ENCODE measurements at regions not wholly inside any gene's neighbourhood (a gene's known extent, or its start where the extent isn't known, plus 50 kb on each side); places are given as distances from the start of the nearest gene placed in this dataset.
"Not testable (repeated sequence)": the region's sequence is repeated elsewhere in the genome, so short reads cannot be mapped to it uniquely, and the experiment has no call there.

- DNase-seq (ENCODE audit: low read depth) = no peak
These were observed 598.9 kb upstream of the GRM7 start for GRCh38 chr3:6262010-6262409.

DNA sequence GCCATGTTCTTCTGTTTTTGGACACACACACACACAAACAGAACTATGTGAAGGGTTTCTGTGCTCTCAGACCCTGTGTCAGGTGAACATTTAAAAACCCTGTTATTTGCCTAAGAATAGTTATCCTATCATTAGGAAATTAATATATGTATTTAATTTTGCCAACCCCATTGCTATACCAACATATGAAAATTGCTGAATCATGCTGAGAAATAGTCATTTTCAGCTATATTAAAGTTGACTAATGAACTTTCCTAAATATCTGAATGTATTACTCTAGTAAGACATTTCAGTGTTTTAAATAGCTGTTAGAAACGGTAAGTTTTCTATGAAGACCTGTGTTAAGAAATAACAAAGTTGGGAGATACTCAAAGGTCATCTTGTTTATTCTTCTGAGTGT is 596.9 kb upstream of the GRM7 start:
- DNase-seq (ENCODE audit: low read depth) = no peak

DNA sequence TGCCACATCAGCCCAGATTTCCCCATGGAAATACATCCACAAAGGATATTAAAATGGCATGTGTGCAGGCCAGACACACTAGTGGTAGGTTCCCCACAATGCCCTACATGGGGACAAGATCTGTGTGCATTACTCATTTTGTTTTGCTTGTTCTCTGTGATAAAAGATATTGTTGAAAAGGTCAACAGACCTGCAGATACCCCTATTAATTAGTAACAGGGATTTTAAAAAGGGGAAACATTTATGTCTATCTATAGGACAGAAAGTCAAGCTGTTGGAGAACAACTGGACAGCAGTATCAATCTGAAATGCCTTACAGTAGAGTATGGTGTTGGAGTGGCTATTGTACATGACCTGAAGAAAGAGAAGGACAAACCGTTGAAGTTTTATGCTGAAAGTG is 596.0 kb upstream of the GRM7 start:
- no peak for DNase-seq (ENCODE audit: low read depth)

DNA sequence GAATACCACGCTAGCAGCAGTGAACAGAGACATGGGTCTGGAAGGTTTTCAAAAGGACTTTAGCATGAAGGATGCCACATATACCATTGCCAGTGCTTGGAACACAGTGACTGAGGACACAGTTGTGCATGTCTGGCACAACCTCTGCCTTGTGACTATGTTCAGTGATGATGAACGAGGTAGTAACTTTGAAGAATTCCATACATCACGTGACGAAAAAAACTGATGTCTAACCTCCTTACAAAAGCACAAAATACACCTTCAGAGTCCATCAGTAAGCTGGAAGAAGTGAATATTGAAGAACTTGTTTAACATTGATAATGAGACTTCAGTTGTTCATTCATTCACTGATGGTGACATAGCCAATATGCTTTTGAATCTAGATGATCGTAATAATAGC is 594.8 kb upstream of the GRM7 start:
- DNase-seq (ENCODE audit: low read depth) = no peak

- no peak for DNase-seq (ENCODE audit: low read depth)
These were observed 587.0 kb upstream of the GRM7 start for GRCh38 chr3:6273878-6274277.

DNA sequence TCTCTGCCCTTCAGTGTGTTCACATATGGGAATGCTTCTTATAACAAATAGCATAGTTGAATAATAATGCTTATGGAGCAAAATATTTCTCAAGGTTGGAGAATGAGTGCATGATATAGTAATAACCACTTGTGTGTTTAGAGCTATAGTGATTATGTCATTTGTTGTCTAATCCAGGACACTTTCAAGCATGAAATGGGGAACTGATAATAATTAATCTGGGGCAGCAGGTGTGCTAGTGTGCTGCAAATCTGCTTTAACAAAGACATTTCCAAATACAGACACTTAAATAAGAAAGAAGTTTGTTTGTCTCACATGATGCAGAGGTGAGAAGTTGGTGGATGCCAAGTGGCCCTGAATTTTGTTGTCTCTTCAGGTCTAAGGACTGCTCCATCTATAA is 579.3 kb upstream of the GRM7 start:
- no peak for DNase-seq (ENCODE audit: low read depth)

DNA sequence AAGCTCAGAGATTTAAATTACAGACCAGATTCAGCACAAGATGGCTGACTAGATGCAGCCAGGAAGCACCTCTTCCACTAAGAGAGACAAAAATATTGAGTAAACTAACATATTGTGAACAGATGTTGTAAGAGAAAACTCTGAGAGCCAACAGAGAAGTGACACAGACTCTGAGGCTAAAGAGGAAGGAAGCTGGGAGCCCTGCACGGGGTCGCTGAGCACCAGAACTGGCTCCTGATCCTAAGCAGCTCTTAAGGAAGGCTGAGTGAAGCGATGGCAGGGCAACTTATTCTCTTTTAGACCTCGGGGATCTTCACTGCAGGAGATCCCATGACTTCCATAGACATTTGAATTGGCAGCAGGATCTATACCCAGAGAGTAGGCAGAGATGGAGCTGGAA is 578.0 kb upstream of the GRM7 start:
- no peak for DNase-seq (ENCODE audit: low read depth)

GRCh38 chr3:6287088-6287875 is 573.6 kb upstream of the GRM7 start:
- no peak for DNase-seq (ENCODE audit: low read depth)

DNA sequence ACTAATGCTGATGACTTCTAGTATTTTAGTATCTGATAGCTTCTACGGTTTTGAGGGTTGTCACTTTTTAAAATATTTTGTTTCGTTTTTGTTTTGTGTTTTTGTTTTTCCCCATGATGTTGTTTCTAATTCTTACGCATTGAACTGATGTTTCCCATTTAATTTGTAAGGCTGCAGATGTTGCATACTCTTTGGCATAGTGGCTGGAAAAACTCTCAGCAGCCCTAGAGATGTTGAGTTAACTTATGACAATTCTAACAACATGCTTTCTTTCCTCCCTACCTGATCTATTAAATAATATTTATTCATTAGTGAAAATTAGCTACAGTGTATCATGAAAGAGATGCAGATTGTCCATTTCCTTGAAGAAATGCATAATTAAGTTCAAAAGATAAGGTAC is 559.3 kb upstream of the GRM7 start:
- no peak for DNase-seq (ENCODE audit: low read depth)

- DNase-seq (ENCODE audit: low read depth) = no peak
These were observed 545.0 kb upstream of the GRM7 start for GRCh38 chr3:6315906-6316305.

DNA sequence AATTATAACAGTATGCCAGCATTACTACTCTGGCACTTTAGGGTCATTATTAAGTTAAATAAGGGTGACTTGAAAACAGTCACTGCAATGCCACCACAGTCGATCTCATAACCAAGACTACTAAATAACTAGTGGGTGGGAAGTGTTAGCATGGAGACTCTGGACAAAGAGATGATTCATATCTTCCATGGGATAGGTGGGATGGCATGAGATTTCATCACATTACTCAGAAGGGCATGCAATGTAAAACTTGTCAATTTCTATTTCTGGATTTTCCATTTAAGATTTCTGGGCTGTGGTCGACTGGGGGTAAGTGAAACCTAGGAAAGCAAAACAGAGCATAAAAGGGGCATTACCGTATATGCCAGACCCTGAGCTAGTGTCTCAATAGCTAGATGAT is 538.9 kb upstream of the GRM7 start:
- DNase-seq (ENCODE audit: low read depth) = no peak

- no peak for DNase-seq (ENCODE audit: low read depth)
These were observed 534.1 kb upstream of the GRM7 start for GRCh38 chr3:6326771-6327170.

- DNase-seq (ENCODE audit: low read depth) = not testable (repeated sequence)
These were observed 520.0 kb upstream of the GRM7 start for GRCh38 chr3:6340980-6341325.

GRCh38 chr3:6351752-6352151 is 509.2 kb upstream of the GRM7 start:
- DNase-seq (ENCODE audit: low read depth) = no peak

DNA sequence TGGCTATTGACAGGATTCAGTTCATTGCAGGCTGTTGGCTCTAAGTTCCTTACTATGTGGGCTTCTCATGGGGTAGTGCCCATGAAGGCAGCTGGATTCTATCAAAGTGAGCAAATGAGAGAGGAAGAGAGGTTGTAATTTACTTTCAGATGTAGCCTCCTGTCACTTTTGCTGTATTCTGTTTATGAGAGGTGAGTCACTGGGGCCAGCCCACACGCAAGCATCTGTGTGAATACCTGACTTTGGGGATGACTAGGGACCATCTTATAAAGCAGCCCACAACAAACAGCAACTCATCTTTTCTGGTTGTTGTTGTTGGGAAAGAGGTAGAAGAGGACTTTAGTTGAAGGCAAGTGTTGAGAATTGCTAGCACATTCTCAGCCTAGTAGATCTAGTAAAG is 506.3 kb upstream of the GRM7 start:
- no peak for DNase-seq (ENCODE audit: low read depth)

DNA sequence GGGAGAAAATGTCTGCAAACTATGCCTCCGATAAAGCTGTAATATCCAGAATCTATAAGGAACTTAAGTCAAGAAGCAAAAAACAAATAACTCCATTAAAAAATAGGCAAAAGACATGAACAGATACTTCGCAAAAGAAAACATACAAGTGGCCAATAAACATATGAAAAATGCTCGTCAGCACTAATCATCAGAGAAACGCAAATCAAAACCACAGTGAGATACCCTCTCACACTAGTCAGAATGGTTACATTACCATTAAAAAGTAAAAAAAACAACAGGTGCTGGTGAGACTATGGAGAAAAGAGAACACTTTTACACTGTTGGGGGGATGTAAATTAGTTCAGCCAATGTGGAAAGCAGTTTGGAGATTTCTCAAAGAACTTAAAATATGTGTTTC is 498.5 kb upstream of the GRM7 start:
- DNase-seq (ENCODE audit: low read depth) = no peak

DNA sequence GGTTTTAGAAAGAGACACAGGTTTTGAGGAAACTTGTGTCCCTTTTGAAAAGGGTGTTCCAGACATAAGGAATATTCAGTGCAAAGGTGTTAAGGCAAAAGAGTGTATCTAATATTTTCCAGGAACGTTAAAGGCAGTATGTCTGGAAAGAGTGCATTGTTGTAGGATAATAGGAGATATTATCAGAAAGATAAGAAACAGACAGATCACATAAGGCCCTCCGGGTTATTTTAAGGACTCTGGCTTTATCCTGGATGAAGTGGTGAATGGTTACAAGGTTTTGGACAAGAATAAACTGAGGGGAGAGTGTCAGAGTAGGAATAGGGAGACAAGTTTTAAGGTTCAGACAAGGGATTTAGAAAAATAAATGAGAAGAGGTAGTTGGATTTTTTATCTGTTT is 493.7 kb upstream of the GRM7 start:
- no peak for DNase-seq (ENCODE audit: low read depth)

DNA sequence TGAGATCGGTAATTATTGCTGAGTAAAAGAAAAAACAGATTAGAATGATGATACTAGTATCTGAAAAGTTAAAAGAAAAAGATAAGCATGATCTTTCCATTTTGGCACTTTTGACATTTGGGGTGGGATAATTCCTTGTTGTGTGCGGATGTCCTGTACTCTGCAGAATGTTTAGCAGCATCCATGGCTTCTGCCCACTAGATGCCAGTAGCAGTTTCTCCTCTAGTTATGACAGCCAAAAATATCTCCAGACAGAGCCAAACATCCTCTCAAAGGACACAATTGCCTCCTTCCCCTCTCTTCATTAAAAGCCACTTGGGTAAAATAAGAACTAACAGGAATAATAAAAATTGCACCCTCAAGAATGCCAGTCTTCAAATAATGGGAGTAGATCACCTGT is 468.8 kb upstream of the GRM7 start:
- no peak for DNase-seq (ENCODE audit: low read depth)

DNA sequence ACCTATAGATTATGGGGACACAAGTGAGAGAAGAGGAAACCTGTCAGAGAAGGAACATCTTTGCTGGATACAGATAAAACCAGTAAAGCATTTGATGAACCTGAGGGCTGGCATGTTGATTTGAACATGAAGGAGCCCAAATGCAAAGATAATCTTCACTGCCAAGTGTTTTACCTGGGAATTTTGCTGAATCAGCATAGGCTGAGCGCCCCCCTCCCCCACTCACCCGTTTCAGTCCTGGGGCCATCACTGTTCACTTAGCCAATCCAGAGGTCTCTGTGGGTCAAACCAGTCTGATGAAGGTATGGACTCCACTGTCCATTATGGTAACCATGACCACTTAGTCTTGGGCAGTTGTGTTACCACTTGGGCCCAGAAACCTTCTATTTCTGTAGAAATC is 466.0 kb upstream of the GRM7 start:
- DNase-seq (ENCODE audit: low read depth) = no peak

DNA sequence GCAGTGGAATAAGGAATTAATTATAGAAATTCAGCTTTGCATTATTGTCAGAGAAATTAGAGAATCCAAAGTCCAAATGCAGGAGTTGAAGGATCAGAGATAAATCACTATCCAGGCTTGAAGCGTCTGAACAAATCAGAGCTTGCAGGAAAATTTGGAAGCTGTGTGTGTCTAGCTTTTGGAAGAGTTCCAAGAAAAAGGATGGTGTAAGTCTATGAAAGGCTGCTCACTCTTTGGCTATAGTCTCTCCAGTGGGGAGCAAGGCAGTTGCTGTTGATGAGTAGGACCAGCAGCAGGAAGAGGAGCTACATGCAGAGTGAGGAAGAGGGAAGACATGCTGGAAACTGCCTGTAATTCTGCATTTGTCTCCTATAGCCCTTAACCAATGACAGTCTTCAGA is 464.3 kb upstream of the GRM7 start:
- DNase-seq (ENCODE audit: low read depth) = no peak

GRCh38 chr3:6402666-6403065 is 458.2 kb upstream of the GRM7 start:
- DNase-seq (ENCODE audit: low read depth) = not testable (repeated sequence)

- DNase-seq (ENCODE audit: low read depth) = not testable (repeated sequence)
These were observed 454.0 kb upstream of the GRM7 start for GRCh38 chr3:6406923-6407322.

GRCh38 chr3:6416049-6416661 is 444.8 kb upstream of the GRM7 start:
- DNase-seq (ENCODE audit: low read depth) = no peak

DNA sequence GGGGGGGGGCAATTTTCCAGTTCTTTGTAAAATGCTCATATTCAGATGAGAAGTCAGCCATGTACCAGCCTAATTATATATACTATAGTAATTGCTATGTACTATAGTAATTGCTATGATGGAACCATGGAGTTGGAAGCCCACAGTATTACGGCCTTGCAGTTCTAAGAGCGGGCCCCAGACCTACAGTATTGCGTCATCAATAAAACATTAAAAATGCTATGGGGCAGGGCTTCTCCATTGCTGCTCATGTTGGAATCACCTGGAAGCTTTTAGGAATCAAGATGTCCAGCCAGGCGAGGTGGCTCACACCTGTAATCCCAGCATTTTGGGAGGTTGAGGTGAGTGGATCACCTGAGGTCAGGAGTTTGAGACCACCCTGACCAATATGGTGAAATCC is 443.7 kb upstream of the GRM7 start:
- no peak for DNase-seq (ENCODE audit: low read depth)

Data from LHCN-M2 (cell line).